A549 (cell line): ENCODE measurements at regions not wholly inside any gene's neighbourhood (a gene's known extent, or its start where the extent isn't known, plus 50 kb on each side); places are given as distances from the start of the nearest gene placed in this dataset.

Experiments
- ATAC-seq, 2 experiments: fragments of 200-7000 bp in 1 of 2; fragments of >200 bp in 1 of 2; cut with Nextera tagmentation in 1 of 2; cut with Tn5 transposase in 1 of 2; 3 replicates each; pipeline versions ENCODE4 v1.8.0 to v1.9.1; 2018 to 2020; ENCODE audit warnings: mild to moderate bottlenecking in 1 of 2, moderate library complexity in 1 of 2
- CTCF ChIA-PET: fragments of 300-600 bp; sonication (Branson Sonifier 250); formaldehyde crosslinking; extraction: SDS; loops from one replicate; lab custom pipeline; 2021; ENCODE audit warnings: antibody characterized with exemption, inconsistent platforms; lab: Yijun Ruan, JAX
- POLR2A ChIA-PET: fragments of 350-600 bp; formaldehyde crosslinking; extraction: SDS; loops from one replicate; lab custom pipeline; 2021; ENCODE audit warnings: antibody characterized with exemption, inconsistent platforms; lab: Yijun Ruan, JAX
- DNase-seq, 2 experiments: peaks; one replicate each; pipeline versions ENCODE4 v3.0.0 to v3.0.0-alpha.2; 2011 to 2016; ENCODE audit warnings: low read depth in 1 of 2, low spot score in 1 of 2
- FAIRE-seq: peaks from 2 replicates; lab custom pipeline; 2011; peaks lifted over from hg19 to GRCh38; lab: Jason Lieb, UNC
- H3K27ac ChIP-seq, 2 experiments: fragments of >200 bp; sonication (Bioruptor Twin); formaldehyde crosslinking; 3 replicates each; pipeline ENCODE4 v1.5.1; 2016 to 2017
- H3K4me1 ChIP-seq: fragments of >200 bp; sonication (Bioruptor Twin); formaldehyde crosslinking; 3 replicates; pipeline ENCODE4 v1.6.1; 2016
- H3K4me2 ChIP-seq: fragments of >200 bp; sonication (Bioruptor Twin); formaldehyde crosslinking; 3 replicates; pipeline ENCODE4 v1.6.1; 2016
- H3K4me3 ChIP-seq: fragments of >200 bp; sonication (Bioruptor Twin); formaldehyde crosslinking; 3 replicates; pipeline ENCODE4 v1.5.1; 2016
- H3K9me3 ChIP-seq: fragments of >200 bp; sonication (Bioruptor Twin); formaldehyde crosslinking; 3 replicates; pipeline ENCODE4 v1.6.1; 2016
- BCL3 ChIP-seq: fragments of >200 bp; sonication (Bioruptor Twin); formaldehyde crosslinking; IDR thresholded peaks from 3 replicates; pipeline ENCODE4 v1.6.1; 2016
- CBX8 ChIP-seq: fragments of 200-600 bp; sonication (generic); IDR thresholded peaks from 2 replicates; pipeline ENCODE4 v1.6.1; 2016
- CHD2 ChIP-seq: fragments of 150-350 bp; IDR thresholded peaks from 2 replicates; pipeline ENCODE4 v1.6.1; 2014; ENCODE audit warnings: low read length; ENCODE audit not compliant: partially characterized antibody
- CTCF ChIP-seq: fragments of >200 bp; sonication (Bioruptor Twin); formaldehyde crosslinking; IDR thresholded peaks from 3 replicates; pipeline ENCODE4 v1.5.1; 2016
- EHF ChIP-seq: fragments of 250-450 bp; sonication (Bioruptor Pico); IDR thresholded peaks from 2 replicates; pipeline ENCODE4 v1.5.0; 2020; ENCODE audit warnings: mild to moderate bottlenecking
- ELK1 ChIP-seq: fragments of 150-350 bp; IDR thresholded peaks from 2 replicates; pipeline ENCODE4 v1.6.1; 2014; ENCODE audit warnings: low read depth, mild to moderate bottlenecking, low read length
- FOSL2 ChIP-seq, 2 experiments: fragments of 450-650 bp in 1 of 2; fragments of >200 bp in 1 of 2; sonication (Bioruptor Twin) in 1 of 2; formaldehyde crosslinking; IDR thresholded peaks; 2 replicates each; pipeline versions ENCODE4 v1.5.0 to v1.6.1; 2016 to 2020; ENCODE audit warnings: mild to moderate bottlenecking in 1 of 2, moderate library complexity in 1 of 2
- FOXS1 ChIP-seq: fragments of 250-450 bp; sonication (Bioruptor Pico); IDR thresholded peaks from 2 replicates; pipeline ENCODE4 v1.5.0; 2020; ENCODE audit warnings: mild to moderate bottlenecking, moderate library complexity
- HDAC2 ChIP-seq: fragments of 200-600 bp; sonication (generic); IDR thresholded peaks from 2 replicates; pipeline ENCODE4 v1.6.1; 2016
- HEYL ChIP-seq: fragments of 250-450 bp; sonication (Bioruptor Pico); IDR thresholded peaks from 2 replicates; pipeline ENCODE4 v1.8.0; 2021; ENCODE audit warnings: mild to moderate bottlenecking, moderate library complexity
- HMGXB4 ChIP-seq: fragments of 250-450 bp; sonication (Bioruptor Pico); IDR thresholded peaks from 2 replicates; pipeline ENCODE4 v1.5.0; 2021; ENCODE audit warnings: mild to moderate bottlenecking, moderate library complexity, borderline replicate concordance
- HOXB13 ChIP-seq: fragments of 250-450 bp; sonication (Bioruptor Pico); IDR thresholded peaks from 2 replicates; pipeline ENCODE4 v1.5.0; 2020; ENCODE audit warnings: low read depth, mild to moderate bottlenecking, moderate library complexity
- JUNB ChIP-seq: fragments of >200 bp; sonication (Bioruptor Twin); formaldehyde crosslinking; IDR thresholded peaks from 2 replicates; pipeline ENCODE4 v1.6.1; 2016
- MAZ ChIP-seq: fragments of 150-350 bp; IDR thresholded peaks from 2 replicates; pipeline ENCODE4 v1.6.1; 2014; ENCODE audit warnings: antibody characterized with exemption, low read depth, low read length, borderline replicate concordance
- NR3C1 ChIP-seq: fragments of >200 bp; sonication (Bioruptor Twin); formaldehyde crosslinking; IDR thresholded peaks from 3 replicates; pipeline ENCODE4 v1.6.1; 2017
- PHF8 ChIP-seq: fragments of 200-600 bp; sonication (generic); IDR thresholded peaks from 2 replicates; pipeline ENCODE4 v1.6.1; 2016; ENCODE audit warnings: low read depth, mild to moderate bottlenecking, antibody characterized with exemption, moderate library complexity, borderline replicate concordance
- RAD21 ChIP-seq, 2 experiments: fragments of >200 bp in 1 of 2; sonication (Bioruptor Twin) in 1 of 2; formaldehyde crosslinking in 1 of 2; IDR thresholded peaks in 1 of 2; conservative IDR thresholded peaks in 1 of 2; 2 replicates in 1 of 2; 3 replicates in 1 of 2; pipeline ENCODE4 v1.6.1; 2012 to 2018; ENCODE audit warnings: inconsistent platforms in 1 of 2
- RFX5 ChIP-seq: fragments of 450-650 bp; IDR thresholded peaks from 2 replicates; pipeline ENCODE4 v1.7.1; 2014; ENCODE audit warnings: antibody characterized with exemption, mild to moderate bottlenecking, moderate library complexity
- SMC3 ChIP-seq: fragments of >200 bp; sonication (Bioruptor Twin); formaldehyde crosslinking; IDR thresholded peaks from 3 replicates; pipeline ENCODE4 v1.6.1; 2018; ENCODE audit warnings: inconsistent platforms
- ZC3H11A ChIP-seq: fragments of 450-650 bp; IDR thresholded peaks from 2 replicates; pipeline ENCODE4 v1.6.1; 2014; ENCODE audit warnings: antibody characterized with exemption, mild to moderate bottlenecking
- WGBS: methylation state at CpG from one replicate; pipeline ENCODE4 v1.1.6; 2017; ENCODE audit errors: missing lambda C conversion rate; 5-methylcytosine and 5-hydroxymethylcytosine counted together

GRCh38 chr21:30044447-30045064 lies 104.8 kb upstream of the GRIK1 start:
- CTCF ChIA-PET: interaction anchor here (1.3 to 2.6 kb wide), 4 partner anchors 10 to 1043 kb away, joined by 3 to 11 read pairs (median 8); no protein-coding TSS in a partner anchor
- peak; percentile 44; the same call in 2 of the 3 replicates for TF ChIP-seq CTCF
- peak; percentile 38; the same call in 2 of the 3 replicates for TF ChIP-seq SMC3
- TF ChIP-seq RAD21 (conservative IDR thresholded peaks at IDR 0.05 in 1 of 2, IDR thresholded peaks at IDR 0.05 in 1 of 2): peak; percentile 22 to 26; a peak in 1 of 5 replicates
- TF ChIP-seq RFX5: no peak
- POLR2A ChIA-PET: no interaction called here

GRCh38 chr21:30042443-30042842 lies 102.6 kb upstream of the GRIK1 start:
- Histone ChIP-seq H3K27ac (no peak overlapping the region), H3K4me2 (no peak overlapping the region), H3K4me3 (no peak overlapping the region), H3K4me1 (no peaks in the 10 kb centered on the region), H3K9me3 (no peaks in the 10 kb centered on the region)
- POLR2A ChIA-PET: no interaction called here
- ATAC-seq: no peak
- CTCF ChIA-PET: no interaction called here
- no peak for DNase-seq
- no peak for FAIRE-seq
- TF ChIP-seq CHD2 (no peak), BCL3 (no peak), RFX5 (no peak), ELK1 (no peak), HEYL (CRISPR knock-in tag) (no peak), HMGXB4 (CRISPR knock-in tag) (no peak), MAZ (no peak), FOSL2 (IDR thresholded peaks at IDR 0.05) (no peak), FOSL2 (CRISPR knock-in tag; IDR thresholded peaks at IDR 0.05) (no peak), NR3C1 (no peak)
- WGBS: 0% methylated on average over 1 of the region's 1 CpG

More at GRCh38 chr21:30044447-30045064, 104.8 kb upstream of the GRIK1 start:
- DNase-seq (peak in 1 of 2 experiments; percentile 6), FAIRE-seq (no peak), ATAC-seq (no peak)
- Histone ChIP-seq H3K27ac (no peak overlapping the region), H3K4me2 (no peak overlapping the region), H3K4me1 (no peaks in the 10 kb centered on the region), H3K9me3 (no peaks in the 10 kb centered on the region), H3K4me3 (no peak overlapping the region)
- WGBS: 2% methylated on average over 3 of the region's 3 CpGs

- WGBS: 38% methylated on average over 12 of the region's 12 CpGs
- H3K9me3 ChIP-seq: no peaks in the 10 kb centered on the region
- H3K27ac ChIP-seq: no peak overlapping the region
- ATAC-seq (no peak), FAIRE-seq (no peak), DNase-seq (no peak)
- H3K4me3 ChIP-seq: no peak overlapping the region
- no peaks in the 10 kb centered on the region for H3K4me1 ChIP-seq
- no peak overlapping the region for H3K4me2 ChIP-seq
- CTCF ChIA-PET: interaction anchor here (2.7 kb wide), 1 partner anchor 11 kb away, joined by 10 read pairs; no protein-coding TSS in a partner anchor
- POLR2A ChIA-PET: no interaction called here
- TF ChIP-seq HOXB13 (CRISPR knock-in tag) (no peak), HDAC2 (no peak), EHF (CRISPR knock-in tag) (no peak), ZC3H11A (no peak), PHF8 (no peak), CBX8 (no peak), FOXS1 (CRISPR knock-in tag) (no peak), NR3C1 (no peak), JUNB (no peak), SMC3 (no peak)
These were observed 93.6 kb upstream of the GRIK1 start for GRCh38 chr21:30033441-30033840.
